Body of pancreas (tissue), 4 donors: ENCODE measurements at regions not wholly inside any gene's neighbourhood (a gene's known extent, or its start where the extent isn't known, plus 50 kb on each side); places are given as distances from the start of the nearest gene placed in this dataset.
A peak's percentile ranks its signal among the peaks of the same experiment; 100 is the strongest.
"Not testable (repeated sequence)": the region's sequence is repeated elsewhere in the genome, so short reads cannot be mapped to it uniquely, and the experiment has no call there.

ENCODE experiments used
- POLR2A ChIP-seq, 3 donors: fragments of 450-650 bp; IDR thresholded peaks; one replicate each; pipeline ENCODE4 v1.6.1; 2016; ENCODE audit warnings: antibody characterized with exemption in 3 of 3, mild to moderate bottlenecking in 2 of 3
- TF ChIP-seq, protein P1 (sequence below), 7 experiments: fragments of 450-650 bp in 4 of 7; fragments of 200-600 bp in 3 of 7; sonication (generic) in 3 of 7; IDR thresholded peaks; one replicate each; pipeline ENCODE4 v1.5.1; 2016 to 2019; ENCODE audit warnings: antibody characterized with exemption in 7 of 7

- TF ChIP-seq, protein P1, sequence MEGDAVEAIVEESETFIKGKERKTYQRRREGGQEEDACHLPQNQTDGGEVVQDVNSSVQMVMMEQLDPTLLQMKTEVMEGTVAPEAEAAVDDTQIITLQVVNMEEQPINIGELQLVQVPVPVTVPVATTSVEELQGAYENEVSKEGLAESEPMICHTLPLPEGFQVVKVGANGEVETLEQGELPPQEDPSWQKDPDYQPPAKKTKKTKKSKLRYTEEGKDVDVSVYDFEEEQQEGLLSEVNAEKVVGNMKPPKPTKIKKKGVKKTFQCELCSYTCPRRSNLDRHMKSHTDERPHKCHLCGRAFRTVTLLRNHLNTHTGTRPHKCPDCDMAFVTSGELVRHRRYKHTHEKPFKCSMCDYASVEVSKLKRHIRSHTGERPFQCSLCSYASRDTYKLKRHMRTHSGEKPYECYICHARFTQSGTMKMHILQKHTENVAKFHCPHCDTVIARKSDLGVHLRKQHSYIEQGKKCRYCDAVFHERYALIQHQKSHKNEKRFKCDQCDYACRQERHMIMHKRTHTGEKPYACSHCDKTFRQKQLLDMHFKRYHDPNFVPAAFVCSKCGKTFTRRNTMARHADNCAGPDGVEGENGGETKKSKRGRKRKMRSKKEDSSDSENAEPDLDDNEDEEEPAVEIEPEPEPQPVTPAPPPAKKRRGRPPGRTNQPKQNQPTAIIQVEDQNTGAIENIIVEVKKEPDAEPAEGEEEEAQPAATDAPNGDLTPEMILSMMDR (IDR thresholded peaks at IDR 0.05) = peak in 3 of 7 experiments; percentile 38 to 44 (median 38)
- not testable (repeated sequence) for TF ChIP-seq POLR2A (IDR thresholded peaks at IDR 0.05)
Observed at GRCh38 chr6:167217951-167218759, 60.4 kb upstream of the GPR31 start.
